ENCODE measurements at regions not wholly inside any gene's neighbourhood (a gene's known extent, or its start where the extent isn't known, plus 50 kb on each side); places are given as distances from the start of the nearest gene placed in this dataset.

GRCh38 chr3:180283251-180283650 lies 246.5 kb upstream of the PEX5L start:
- BruUV-seq (replicated peaks) = no TSS peak
- Histone ChIP-seq H2AFZ (ENCODE audit: low read length) (no peak overlapping the region), H3K9ac (ENCODE audit: insufficient read depth, low read depth, low read length) (no peak overlapping the region), H3K27ac (ENCODE audit: extremely low read length, insufficient read depth, low read length) (no peak overlapping the region), H3K27me3 (ENCODE audit: control insufficient read depth in 1 of 2, insufficient read depth in 2 of 2, low read length in 2 of 2) (no peaks in the 10 kb centered on the region), H3K4me1 (ENCODE audit: insufficient read depth, low read length) (no peaks in the 10 kb centered on the region), H3K36me3 (replicated peaks in 1 of 2; ENCODE audit: control insufficient read depth in 1 of 2, insufficient read depth in 2 of 2, low read length in 2 of 2) (no peaks in the 10 kb centered on the region), H3K79me2 (ENCODE audit: insufficient read depth, low read length) (no peaks in the 10 kb centered on the region), H3K9me3 (ENCODE audit: low read length) (no peaks in the 10 kb centered on the region), H3K4me2 (ENCODE audit: low read depth, low read length) (no peak overlapping the region), H4K20me1 (ENCODE audit: insufficient read depth, low read length) (no peaks in the 10 kb centered on the region), H3K4me3 (replicated peaks in 1 of 3; ENCODE audit: insufficient read depth in 1 of 3, low read depth in 2 of 3, low read length in 3 of 3) (no peak overlapping the region)
- 0% methylated on average over 3 of the region's 3 CpGs for WGBS (ENCODE audit: low lambda C conversion rate)
- DNase-seq (ENCODE audit: low spot score) = no peak
- ChIA-PET POLR2A (no interaction called here), CTCF (ENCODE audit: low intra/inter-chr PET ratio, low total read pairs) (no interaction called here)
- intact Hi-C loops (cut with micrococcal nuclease; ENCODE audit: unreplicated experiment) = no loop called here
- in situ Hi-C loops (cut with HindIII; ENCODE audit: extremely low pct_ligation_motif_present, low pct_unique_long_range_greater_than_20kb) = no loop called here
- TF ChIP-seq ZNF660 (CRISPR knock-in tag; IDR thresholded peaks at IDR 0.05; ENCODE audit: borderline replicate concordance, low read depth) (no peak), PBX3 (CRISPR knock-in tag; IDR thresholded peaks at IDR 0.05; ENCODE audit: borderline replicate concordance) (no peak), ZNF124 (CRISPR knock-in tag; IDR thresholded peaks at IDR 0.05) (no peak), ZBTB8A (CRISPR knock-in tag; IDR thresholded peaks at IDR 0.05; ENCODE audit: borderline replicate concordance, low read depth) (no peak), IKZF5 (CRISPR knock-in tag; IDR thresholded peaks at IDR 0.05) (no peak), THAP8 (CRISPR knock-in tag; IDR thresholded peaks at IDR 0.05; ENCODE audit: borderline replicate concordance) (no peak), ZSCAN29 (CRISPR knock-in tag; conservative IDR thresholded peaks at IDR 0.05) (no peak), SP5 (CRISPR knock-in tag; IDR thresholded peaks at IDR 0.05; ENCODE audit: borderline replicate concordance, low read depth) (no peak), ZBTB25 (CRISPR knock-in tag; IDR thresholded peaks at IDR 0.05) (no peak), ZNF781 (CRISPR knock-in tag; IDR thresholded peaks at IDR 0.05; ENCODE audit: borderline replicate concordance, not compliant biosample characterization) (no peak), ZNF33A (CRISPR knock-in tag; IDR thresholded peaks at IDR 0.05; ENCODE audit: borderline replicate concordance) (no peak), BRF2 (CRISPR knock-in tag; IDR thresholded peaks at IDR 0.05) (no peak), CC2D1A (CRISPR knock-in tag; IDR thresholded peaks at IDR 0.05) (no peak), ZNF121 (CRISPR knock-in tag; IDR thresholded peaks at IDR 0.05) (no peak), SRSF1 (optimal IDR thresholded peaks at IDR 0.05; ENCODE audit: low read depth, low read length) (no peak), SAFB2 (CRISPR knock-in tag; IDR thresholded peaks at IDR 0.05; ENCODE audit: borderline replicate concordance, low read depth) (no peak), XRCC5 (optimal IDR thresholded peaks at IDR 0.05; ENCODE audit: low read length) (no peak)
- FAIRE-seq = no peak
- no peak for ATAC-seq
